GM23338 (cell line): ENCODE measurements at regions not wholly inside any gene's neighbourhood (a gene's known extent, or its start where the extent isn't known, plus 50 kb on each side); places are given as distances from the start of the nearest gene placed in this dataset.
A peak's percentile ranks its signal among the peaks of the same experiment; 100 is the strongest.

Source experiments
- ATAC-seq: fragments of 200-7000 bp; cut with Tn5 transposase; 3 replicates; pipeline ENCODE4 v1.9.1; 2020
- DNase-seq: peaks from one replicate; pipeline ENCODE4 v3.0.0-alpha.2; 2015; ENCODE audit warnings: low spot score
- H2AFZ ChIP-seq: fragments of 200-600 bp; sonication (generic); 2 replicates; pipeline ENCODE4 v1.8.0; 2016; ENCODE audit warnings: antibody characterized with exemption, mild to moderate bottlenecking, moderate library complexity
- H3F3A ChIP-seq: fragments of 200-600 bp; sonication (generic); replicated peaks from 2 replicates; pipeline ENCODE4 v1.8.0; 2017; ENCODE audit warnings: antibody characterized with exemption, mixed run types, low read depth
- H3K27ac ChIP-seq: fragments of 200-600 bp; sonication (generic); 2 replicates; pipeline ENCODE4 v1.6.1; 2016; ENCODE audit warnings: low read depth
- H3K27me3 ChIP-seq: fragments of 200-600 bp; sonication (generic); 2 replicates; pipeline ENCODE4 v1.8.0; 2016; ENCODE audit warnings: mild to moderate bottlenecking, mixed run types, moderate library complexity; ENCODE audit not compliant: insufficient read depth
- H3K36me3 ChIP-seq: fragments of 200-600 bp; sonication (generic); 2 replicates; pipeline ENCODE4 v1.8.0; 2016; ENCODE audit warnings: mild to moderate bottlenecking; ENCODE audit not compliant: insufficient read depth
- H3K4me1 ChIP-seq: fragments of 200-600 bp; sonication (generic); 2 replicates; pipeline ENCODE4 v1.8.0; 2016; ENCODE audit warnings: mild to moderate bottlenecking, moderate library complexity; ENCODE audit not compliant: insufficient read depth
- H3K4me2 ChIP-seq: fragments of 200-600 bp; sonication (generic); 2 replicates; pipeline ENCODE4 v1.7.1; 2017; ENCODE audit warnings: mixed run types
- H3K4me3 ChIP-seq: fragments of 200-600 bp; sonication (generic); 2 replicates; pipeline ENCODE4 v1.6.1; 2016; ENCODE audit warnings: mixed run types
- H3K79me2 ChIP-seq: fragments of 200-600 bp; sonication (generic); replicated peaks from 2 replicates; pipeline ENCODE4 v1.8.0; 2017; ENCODE audit warnings: mild to moderate bottlenecking; ENCODE audit not compliant: insufficient read depth
- H3K9me2 ChIP-seq: fragments of 200-600 bp; sonication (generic); 2 replicates; pipeline ENCODE4 v1.8.0; 2017; ENCODE audit not compliant: insufficient read depth
- H4K20me1 ChIP-seq: fragments of 200-600 bp; sonication (generic); replicated peaks from 2 replicates; pipeline ENCODE4 v1.8.0; 2017; ENCODE audit warnings: mild to moderate bottlenecking; ENCODE audit not compliant: insufficient read depth
- H3K27ac Mint-ChIP-seq: 2 replicates; pipeline ENCODE4 v1.8.0; 2020; ENCODE audit warnings: inconsistent platforms, mild to moderate bottlenecking, moderate library complexity, mixed read lengths
- H3K27me3 Mint-ChIP-seq: 3 replicates; pipeline ENCODE4 v1.8.0; 2022; ENCODE audit warnings: low read depth, mild to moderate bottlenecking, moderate library complexity, mixed read lengths, inconsistent platforms; ENCODE audit not compliant: insufficient read depth, poor library complexity
- H3K36me3 Mint-ChIP-seq: 3 replicates; pipeline ENCODE4 v1.8.0; 2021; ENCODE audit warnings: low read depth, mild to moderate bottlenecking, inconsistent platforms, moderate library complexity, mixed read lengths
- H3K4me1 Mint-ChIP-seq: 3 replicates; pipeline ENCODE4 v1.8.0; 2020; ENCODE audit warnings: mild to moderate bottlenecking, inconsistent platforms, mixed read lengths
- H3K4me3 Mint-ChIP-seq: 3 replicates; pipeline ENCODE4 v1.8.0; 2021; ENCODE audit warnings: moderate library complexity, mild to moderate bottlenecking, inconsistent platforms, mixed read lengths
- H3K9me3 Mint-ChIP-seq: 3 replicates; pipeline ENCODE4 v1.8.0; 2020; ENCODE audit warnings: moderate library complexity, mild to moderate bottlenecking, inconsistent platforms, mixed read lengths
- CREB1 ChIP-seq: fragments of 250-450 bp; sonication (Bioruptor Pico); IDR thresholded peaks from 2 replicates; pipeline ENCODE4 v1.5.0; 2020; ENCODE audit warnings: low read depth, mild to moderate bottlenecking, moderate library complexity
- EZH2phosphoT487 ChIP-seq: fragments of 200-600 bp; sonication (generic); IDR thresholded peaks from one replicate; pipeline ENCODE4 v1.8.1; 2018; ENCODE audit warnings: antibody characterized with exemption; ENCODE audit not compliant: unreplicated experiment
- NANOG ChIP-seq: IDR thresholded peaks from 2 replicates; pipeline ENCODE4 v1.6.1; 2016; ENCODE audit warnings: antibody characterized with exemption, borderline replicate concordance
- STAT1 ChIP-seq: IDR thresholded peaks from one replicate; pipeline ENCODE4 v1.6.1; 2016; ENCODE audit warnings: antibody characterized with exemption; ENCODE audit not compliant: unreplicated experiment
- ZNF114 ChIP-seq: fragments of 250-450 bp; sonication (Bioruptor Pico); IDR thresholded peaks from 2 replicates; pipeline ENCODE4 v1.5.0; 2020; ENCODE audit warnings: mild to moderate bottlenecking, moderate library complexity
- ZNF331 ChIP-seq: fragments of 250-450 bp; sonication (Bioruptor Pico); IDR thresholded peaks from 2 replicates; pipeline ENCODE4 v1.5.0; 2020; ENCODE audit warnings: low read depth, mild to moderate bottlenecking, moderate library complexity
- ZNF462 ChIP-seq: fragments of 250-450 bp; sonication (Bioruptor Pico); IDR thresholded peaks from 2 replicates; pipeline ENCODE4 v1.5.0; 2020; ENCODE audit warnings: mild to moderate bottlenecking, moderate library complexity

DNA sequence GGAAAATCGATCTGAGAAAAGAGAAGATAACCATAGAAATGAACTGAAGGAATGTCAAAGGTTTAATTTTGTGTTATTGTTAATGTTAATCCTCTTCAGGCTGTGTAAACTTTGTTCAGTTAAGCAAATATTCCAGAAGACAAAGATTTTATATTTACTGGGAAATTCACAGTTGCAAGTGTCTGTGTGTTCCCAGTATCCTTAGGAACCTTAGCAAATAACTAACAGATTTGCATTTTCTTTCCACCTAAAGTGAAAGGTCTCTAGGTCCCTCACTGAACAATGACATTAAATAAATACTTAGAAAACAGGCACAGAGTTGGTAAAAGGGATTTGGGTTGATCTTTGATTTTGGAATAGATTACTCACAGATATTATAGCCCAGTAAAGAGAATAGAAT, 324.7 kb downstream of the C4orf33 start:
- Histone ChIP-seq H3K4me3 (no peak overlapping the region), H2AFZ (no peak overlapping the region), H3K9me2 (no peaks in the 10 kb centered on the region), H3K27ac (no peak overlapping the region), H3K4me2 (no peak overlapping the region), H3K27me3 (no peaks in the 10 kb centered on the region), H4K20me1 (no peaks in the 10 kb centered on the region), H3K36me3 (no peaks in the 10 kb centered on the region), H3K79me2 (no peaks in the 10 kb centered on the region), H3F3A (no peaks in the 10 kb centered on the region), H3K4me1 (no peaks in the 10 kb centered on the region)
- H3K27me3 Mint-ChIP-seq = no peaks in the 10 kb centered on the region
- H3K36me3 Mint-ChIP-seq = no peaks in the 10 kb centered on the region
- no peaks in the 10 kb centered on the region for H3K4me1 Mint-ChIP-seq
- no peaks in the 10 kb centered on the region for H3K9me3 Mint-ChIP-seq
- DNase-seq (no peak), ATAC-seq (no peak)
- no peak for TF ChIP-seq NANOG
- no peak for TF ChIP-seq ZNF462 (CRISPR knock-in tag)
- TF ChIP-seq STAT1 = no peak
- no peak for TF ChIP-seq ZNF114 (CRISPR knock-in tag)
- H3K4me3 Mint-ChIP-seq = no peak overlapping the region
- H3K27ac Mint-ChIP-seq = no peak overlapping the region

- H3F3A ChIP-seq = no peaks in the 10 kb centered on the region
- no peak for DNase-seq
- Mint-ChIP-seq H3K27me3 (no peaks in the 10 kb centered on the region), H3K4me1 (no peaks in the 10 kb centered on the region), H3K27ac (no peak overlapping the region), H3K9me3 (no peaks in the 10 kb centered on the region), H3K4me3 (no peak overlapping the region), H3K36me3 (no peaks in the 10 kb centered on the region)
- H3K79me2 ChIP-seq = no peaks in the 10 kb centered on the region
- peak overlapping the region; percentile 64; the same call in 1 of the 2 replicates for H2AFZ ChIP-seq
- no peaks in the 10 kb centered on the region for H3K27me3 ChIP-seq
- H3K4me3 ChIP-seq = no peak overlapping the region
- no peak for ATAC-seq
- no peaks in the 10 kb centered on the region for H3K9me2 ChIP-seq
- no peak overlapping the region for H3K27ac ChIP-seq
- no peaks in the 10 kb centered on the region for H4K20me1 ChIP-seq
- no peak overlapping the region for H3K4me2 ChIP-seq
- H3K36me3 ChIP-seq = no peaks in the 10 kb centered on the region
- H3K4me1 ChIP-seq = no peaks in the 10 kb centered on the region
- TF ChIP-seq EZH2phosphoT487 = no peak
- no peak for TF ChIP-seq ZNF462 (CRISPR knock-in tag)
- TF ChIP-seq CREB1 = no peak
- no peak for TF ChIP-seq ZNF331
- no peak for TF ChIP-seq NANOG
Observed at GRCh38 chr4:129422277-129422676, 326.3 kb downstream of the C4orf33 start.
